Endothelial cell of umbilical vein (primary cell): ENCODE measurements at regions not wholly inside any gene's neighbourhood (a gene's known extent, or its start where the extent isn't known, plus 50 kb on each side); places are given as distances from the start of the nearest gene placed in this dataset.

Source experiments
- BruUV-seq: library from RNA; stranded (reverse); fragments of 400-500 nt; replicated peaks from 2 replicates; lab custom pipeline; 2021; lab: Mats Ljungman, UMichigan
- CTCF ChIA-PET: fragments of 300-600, 350-600 bp; sonication (Branson Sonifier 250); formaldehyde crosslinking; loops from one replicate; lab custom pipeline; 2021; ENCODE audit warnings: antibody characterized with exemption, inconsistent platforms; lab: Charles Lee
- POLR2A ChIA-PET: fragments of 300-600, 350-600 bp; sonication (Branson Sonifier 250); formaldehyde crosslinking; loops from one replicate; lab custom pipeline; 2021; ENCODE audit warnings: antibody characterized with exemption, inconsistent platforms; lab: Charles Lee
- DNase-seq: peaks from one replicate; pipeline ENCODE4 v3.0.0-alpha.2; 2011; ENCODE audit warnings: low read depth, low spot score
- FAIRE-seq: peaks from 2 replicates; lab custom pipeline; 2011; peaks lifted over from hg19 to GRCh38; lab: Jason Lieb, UNC
- H2AFZ ChIP-seq: 2 replicates; pipeline ENCODE4 v1.6.0; 2012; ENCODE audit warnings: low read depth, low read length, control low read depth, inconsistent platforms
- H3K27ac ChIP-seq: 2 replicates; pipeline ENCODE4 v1.5.1; 2011; ENCODE audit warnings: low read depth, mild to moderate bottlenecking, control low read depth, low read length, moderate library complexity; ENCODE audit not compliant: insufficient read depth
- H3K27me3 ChIP-seq, 2 experiments: 2 replicates each; pipeline versions ENCODE4 v1.6.0 to v1.6.1; 2011; ENCODE audit warnings: low read length in 2 of 2, mixed read lengths in 1 of 2; ENCODE audit not compliant: control insufficient read depth in 2 of 2, insufficient read depth in 2 of 2
- H3K36me3 ChIP-seq, 2 experiments: 2 replicates in 1 of 2; 3 replicates in 1 of 2; pipeline ENCODE4 v1.5.1; 2011; ENCODE audit warnings: low read length in 2 of 2, mild to moderate bottlenecking in 1 of 2, moderate library complexity in 1 of 2; ENCODE audit not compliant: control insufficient read depth in 2 of 2, insufficient read depth in 2 of 2; ENCODE audit errors: extremely low read depth in 1 of 2
- H3K4me1 ChIP-seq: 3 replicates; pipeline ENCODE4 v1.5.1; 2011; ENCODE audit warnings: mild to moderate bottlenecking, low read length; ENCODE audit not compliant: control insufficient read depth, insufficient read depth; ENCODE audit errors: extremely low read depth
- H3K4me2 ChIP-seq: 2 replicates; pipeline ENCODE4 v1.6.1; 2011; ENCODE audit warnings: low read length, control low read depth, mixed read lengths; ENCODE audit not compliant: insufficient read depth
- H3K4me3 ChIP-seq, 3 experiments: fragments of 200-600 bp in 1 of 3; sonication (generic), shearing (Covaris generic) in 1 of 3; replicated peaks in 1 of 3; 2 replicates each; pipeline ENCODE4 v1.5.1; 2011 to 2016; ENCODE audit warnings: control low read depth in 3 of 3, low read length in 3 of 3, mild to moderate bottlenecking in 2 of 3, inconsistent platforms in 1 of 3, low read depth in 1 of 3, moderate library complexity in 1 of 3; ENCODE audit not compliant: insufficient read depth in 1 of 3
- H3K79me2 ChIP-seq: 2 replicates; pipeline ENCODE4 v1.6.0; 2012; ENCODE audit warnings: low read length, inconsistent platforms; ENCODE audit not compliant: control insufficient read depth, insufficient read depth
- H3K9ac ChIP-seq: replicated peaks from 2 replicates; pipeline ENCODE3; 2011; ENCODE audit warnings: low read length, control low read depth; ENCODE audit not compliant: insufficient read depth; ENCODE audit errors: extremely low read depth
- H3K9me1 ChIP-seq: replicated peaks from 3 replicates; pipeline ENCODE4 v1.6.0; 2011; ENCODE audit warnings: mild to moderate bottlenecking, low read length; ENCODE audit not compliant: control insufficient read depth, insufficient read depth; ENCODE audit errors: extremely low read depth
- H3K9me3 ChIP-seq: replicated peaks from 2 replicates; pipeline ENCODE4 v1.5.1; 2012; ENCODE audit warnings: low read length, inconsistent platforms; ENCODE audit not compliant: control insufficient read depth, insufficient read depth
- H4K20me1 ChIP-seq: replicated peaks from 2 replicates; pipeline ENCODE3; 2011; ENCODE audit warnings: mild to moderate bottlenecking, low read length; ENCODE audit not compliant: control insufficient read depth, insufficient read depth; ENCODE audit errors: extremely low read depth
- CTCF ChIP-seq, 2 donors: IDR thresholded peaks; 1 replicate in 1 of 2; 2 replicates in 1 of 2; pipeline ENCODE4 v1.5.1; 2011; ENCODE audit warnings: low read length in 2 of 2, mild to moderate bottlenecking in 2 of 2, moderate library complexity in 2 of 2, control low read depth in 1 of 2, inconsistent platforms in 1 of 2, low read depth in 1 of 2; ENCODE audit not compliant: insufficient read depth in 1 of 2; ENCODE audit errors: extremely low read depth in 1 of 2
- EZH2 ChIP-seq: IDR thresholded peaks from 2 replicates; pipeline ENCODE4 v1.6.1; 2012; ENCODE audit warnings: borderline replicate concordance, low read depth, mild to moderate bottlenecking, moderate library complexity, low read length, inconsistent platforms; ENCODE audit not compliant: severe bottlenecking
- FOS ChIP-seq: IDR thresholded peaks from 2 replicates; pipeline ENCODE4 v1.6.1; 2011; ENCODE audit warnings: mild to moderate bottlenecking, low read length, moderate library complexity, borderline replicate concordance; ENCODE audit not compliant: insufficient read depth
- GATA2 ChIP-seq: IDR thresholded peaks from 2 replicates; pipeline ENCODE4 v1.7.0; 2011; ENCODE audit warnings: low read depth, mild to moderate bottlenecking, moderate library complexity, mixed read lengths, low read length; ENCODE audit not compliant: insufficient read length, insufficient read depth
- JUN ChIP-seq: IDR thresholded peaks from 2 replicates; pipeline ENCODE4 v1.6.1; 2011; ENCODE audit warnings: borderline replicate concordance, low read depth; ENCODE audit not compliant: insufficient read length, insufficient read depth
- MYC ChIP-seq: IDR thresholded peaks from one replicate; pipeline ENCODE4 v1.6.1; 2011; ENCODE audit warnings: mild to moderate bottlenecking, low read depth, low read length
- POLR2A ChIP-seq: IDR thresholded peaks from 2 replicates; pipeline ENCODE4 v1.6.1; 2012; ENCODE audit warnings: low read depth, mild to moderate bottlenecking, control low read depth, low read length
- POLR2AphosphoS5 ChIP-seq: IDR thresholded peaks from 2 replicates; pipeline ENCODE4 v1.6.1; 2012; ENCODE audit warnings: low read depth, mild to moderate bottlenecking, control low read depth, low read length, moderate library complexity; ENCODE audit not compliant: insufficient read depth
- dilution Hi-C: fragments of 300-500 bp; cut with MboI; formaldehyde crosslinking; loops from one replicate; pipeline ENCODE4 v1.15.0; 2019; ENCODE audit warnings: low sequenced_read_pairs; ENCODE audit not compliant: extremely low pct_ligation_motif_present
- intact Hi-C: fragments of 100-400 bp; cut with micrococcal nuclease; formaldehyde crosslinking; loops from one replicate; pipeline ENCODE4 v1.10.0; 2022
- TF ChIP-seq, protein P1 (sequence below): IDR thresholded peaks from 2 replicates; pipeline ENCODE4 v1.6.1; 2011; ENCODE audit not compliant: insufficient read depth, insufficient read length

DNA sequence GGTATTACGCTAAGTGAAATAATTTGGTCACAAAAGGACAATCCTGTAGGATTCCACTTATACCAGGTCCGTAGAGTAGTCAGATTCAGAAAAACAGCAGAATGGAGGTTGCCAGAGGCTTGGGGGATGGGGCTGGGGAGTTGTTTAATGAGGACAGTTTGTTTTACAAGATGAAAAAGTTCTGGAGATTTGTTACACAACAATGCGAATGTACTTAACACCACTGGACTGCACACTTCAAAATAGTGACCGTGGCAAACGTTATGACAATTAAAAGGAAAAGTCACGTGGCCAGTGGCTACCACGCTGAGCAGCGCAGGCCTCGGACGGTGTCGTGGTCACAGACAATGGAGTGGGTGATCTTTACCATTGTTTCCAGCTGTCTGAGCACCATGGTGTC, 338.1 kb downstream of the SEC14L1 start:
- ChIA-PET CTCF (no interaction called here), POLR2A (no interaction called here)
- Histone ChIP-seq H3K4me1 (no peaks in the 10 kb centered on the region), H4K20me1 (no peaks in the 10 kb centered on the region), H3K36me3 (peaks cover 0 to 12% of the 10 kb centered on the region in 2 experiments), H3K9ac (no peak overlapping the region), H3K27ac (no peak overlapping the region), H2AFZ (no peak overlapping the region), H3K27me3 (no peaks in the 10 kb centered on the region), H3K9me1 (no peaks in the 10 kb centered on the region), H3K9me3 (no peaks in the 10 kb centered on the region), H3K4me3 (no peak overlapping the region), H3K4me2 (no peak overlapping the region), H3K79me2 (peaks cover 5% of the 10 kb centered on the region)
- intact Hi-C loops: no loop called here
- DNase-seq: no peak
- no peak for FAIRE-seq
- TF ChIP-seq MYC (no peak), POLR2AphosphoS5 (no peak), GATA2 (no peak), POLR2A (no peak), EZH2 (no peak), JUN (no peak), CTCF (IDR thresholded peaks at IDR 0.05; ENCODE audit: extremely low read depth in 1 of 2, insufficient read depth in 1 of 2, low read depth in 1 of 2, low read length in 2 of 2) (no peak), FOS (no peak)
- TF ChIP-seq, protein P1, sequence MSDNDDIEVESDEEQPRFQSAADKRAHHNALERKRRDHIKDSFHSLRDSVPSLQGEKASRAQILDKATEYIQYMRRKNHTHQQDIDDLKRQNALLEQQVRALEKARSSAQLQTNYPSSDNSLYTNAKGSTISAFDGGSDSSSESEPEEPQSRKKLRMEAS: no peak
- dilution Hi-C loops: no loop called here
- no TSS peak for BruUV-seq
